ENCODE measurements at regions not wholly inside any gene's neighbourhood (a gene's known extent, or its start where the extent isn't known, plus 50 kb on each side); places are given as distances from the start of the nearest gene placed in this dataset.

GRCh38 chr12:28034271-28034670 lies 61.7 kb upstream of the PTHLH start:
- Histone ChIP-seq H3K27ac (ENCODE audit: low read depth, low read length, poor library complexity, severe bottlenecking) (no peak overlapping the region), H3K9me3 (ENCODE audit: low read length) (no peaks in the 10 kb centered on the region), H4K20me1 (ENCODE audit: insufficient read depth, low read length) (no peaks in the 10 kb centered on the region), H3K36me3 (ENCODE audit: insufficient read depth, low read length) (no peaks in the 10 kb centered on the region), H3K79me2 (ENCODE audit: insufficient read depth, low read depth, low read length) (no peaks in the 10 kb centered on the region), H3K4me1 (ENCODE audit: insufficient read depth, low read length, poor library complexity, severe bottlenecking) (peaks cover 6% of the 10 kb centered on the region), H3K9me2 (ENCODE audit: insufficient read depth, low read length) (no peaks in the 10 kb centered on the region), H3K4me2 (ENCODE audit: low read length) (no peak overlapping the region), H2AFZ (ENCODE audit: low read length) (no peak overlapping the region), H3K4me3 (ENCODE audit: low read depth, low read length, poor library complexity, severe bottlenecking) (no peak overlapping the region)
- CTCF ChIA-PET (ENCODE audit: unreplicated experiment) = interaction anchor here (1.6 kb wide), 1 partner anchor 13 kb away, joined by 3 read pairs; no protein-coding TSS in a partner anchor
- intact Hi-C loops (cut with micrococcal nuclease; ENCODE audit: unreplicated experiment) = no loop called here
- no peak for DNase-seq (ENCODE audit: low spot score)
- TF ChIP-seq CTCF (conservative IDR thresholded peaks at IDR 0.05; ENCODE audit: low read length) = no peak
- POLR2A ChIA-PET = interaction anchor here (0.6 to 1.1 kb wide), 2 partner anchors 24 to 1077 kb away, joined by 3 to 4 read pairs; no protein-coding TSS in a partner anchor
- no TSS peak for BruUV-seq (replicated peaks)

GRCh38 chr12:28035500-28035899 lies 63.0 kb upstream of the PTHLH start:
- ChIA-PET POLR2A (no interaction called here), CTCF (ENCODE audit: unreplicated experiment) (interaction anchor here (1.6 kb wide), 1 partner anchor 14 kb away, joined by 3 read pairs; no protein-coding TSS in a partner anchor)
- no peak for DNase-seq (ENCODE audit: low spot score)
- intact Hi-C loops (cut with micrococcal nuclease; ENCODE audit: unreplicated experiment) = no loop called here
- Histone ChIP-seq H3K9me3 (ENCODE audit: low read length) (no peaks in the 10 kb centered on the region), H3K4me2 (ENCODE audit: low read length) (no peak overlapping the region), H3K4me1 (ENCODE audit: insufficient read depth, low read length, poor library complexity, severe bottlenecking) (peaks cover 6% of the 10 kb centered on the region), H3K36me3 (ENCODE audit: insufficient read depth, low read length) (no peaks in the 10 kb centered on the region), H4K20me1 (ENCODE audit: insufficient read depth, low read length) (no peaks in the 10 kb centered on the region), H3K27ac (ENCODE audit: low read depth, low read length, poor library complexity, severe bottlenecking) (no peak overlapping the region), H3K9me2 (ENCODE audit: insufficient read depth, low read length) (no peaks in the 10 kb centered on the region), H3K79me2 (ENCODE audit: insufficient read depth, low read depth, low read length) (no peaks in the 10 kb centered on the region), H3K4me3 (ENCODE audit: low read depth, low read length, poor library complexity, severe bottlenecking) (no peak overlapping the region), H2AFZ (ENCODE audit: low read length) (no peak overlapping the region)
- no TSS peak for BruUV-seq (replicated peaks)
- TF ChIP-seq CTCF (conservative IDR thresholded peaks at IDR 0.05; ENCODE audit: low read length) (no peak), EZH2phosphoT487 (IDR thresholded peaks at IDR 0.05; ENCODE audit: borderline replicate concordance, low read depth, low read length) (no peak)

GRCh38 chr12:28036940-28037339 lies 64.4 kb upstream of the PTHLH start:
- Histone ChIP-seq H3K36me3 (ENCODE audit: insufficient read depth, low read length) (no peaks in the 10 kb centered on the region), H3K9me3 (ENCODE audit: low read length) (no peaks in the 10 kb centered on the region), H3K79me2 (ENCODE audit: insufficient read depth, low read depth, low read length) (no peaks in the 10 kb centered on the region), H3K4me3 (ENCODE audit: low read depth, low read length, poor library complexity, severe bottlenecking) (no peak overlapping the region), H2AFZ (ENCODE audit: low read length) (no peak overlapping the region), H3K27ac (ENCODE audit: low read depth, low read length, poor library complexity, severe bottlenecking) (no peak overlapping the region), H3K4me2 (ENCODE audit: low read length) (no peak overlapping the region), H4K20me1 (ENCODE audit: insufficient read depth, low read length) (no peaks in the 10 kb centered on the region), H3K9me2 (ENCODE audit: insufficient read depth, low read length) (no peaks in the 10 kb centered on the region), H3K4me1 (ENCODE audit: insufficient read depth, low read length, poor library complexity, severe bottlenecking) (peaks cover 6% of the 10 kb centered on the region)
- intact Hi-C loops (cut with micrococcal nuclease; ENCODE audit: unreplicated experiment) = no loop called here
- CTCF ChIA-PET (ENCODE audit: unreplicated experiment) = no interaction called here
- no TSS peak for BruUV-seq (replicated peaks)
- POLR2A ChIA-PET = no interaction called here
- no peak for TF ChIP-seq EZH2phosphoT487 (IDR thresholded peaks at IDR 0.05; ENCODE audit: borderline replicate concordance, low read depth, low read length)
- TF ChIP-seq CTCF (conservative IDR thresholded peaks at IDR 0.05; ENCODE audit: low read length) = no peak
- DNase-seq (ENCODE audit: low spot score) = no peak

Measured in OCI-LY7 (cell line).